DOHH2 (cell line): ENCODE measurements at regions not wholly inside any gene's neighbourhood (a gene's known extent, or its start where the extent isn't known, plus 50 kb on each side); places are given as distances from the start of the nearest gene placed in this dataset.

Experiments
- EZH2phosphoT487 ChIP-seq: fragments of 200-600 bp; sonication (generic); IDR thresholded peaks from 2 replicates; pipeline ENCODE4 v1.6.1; 2017; ENCODE audit warnings: borderline replicate concordance, mild to moderate bottlenecking, antibody characterized with exemption, low read length, moderate library complexity, mixed read lengths
- TF ChIP-seq, protein P1 (sequence below): fragments of 200-600 bp; sonication (generic); IDR thresholded peaks from one replicate; pipeline ENCODE4 v1.5.1; 2014; ENCODE audit warnings: antibody characterized with exemption, mild to moderate bottlenecking, low read depth, low read length; ENCODE audit not compliant: poor library complexity, severe bottlenecking

DNA sequence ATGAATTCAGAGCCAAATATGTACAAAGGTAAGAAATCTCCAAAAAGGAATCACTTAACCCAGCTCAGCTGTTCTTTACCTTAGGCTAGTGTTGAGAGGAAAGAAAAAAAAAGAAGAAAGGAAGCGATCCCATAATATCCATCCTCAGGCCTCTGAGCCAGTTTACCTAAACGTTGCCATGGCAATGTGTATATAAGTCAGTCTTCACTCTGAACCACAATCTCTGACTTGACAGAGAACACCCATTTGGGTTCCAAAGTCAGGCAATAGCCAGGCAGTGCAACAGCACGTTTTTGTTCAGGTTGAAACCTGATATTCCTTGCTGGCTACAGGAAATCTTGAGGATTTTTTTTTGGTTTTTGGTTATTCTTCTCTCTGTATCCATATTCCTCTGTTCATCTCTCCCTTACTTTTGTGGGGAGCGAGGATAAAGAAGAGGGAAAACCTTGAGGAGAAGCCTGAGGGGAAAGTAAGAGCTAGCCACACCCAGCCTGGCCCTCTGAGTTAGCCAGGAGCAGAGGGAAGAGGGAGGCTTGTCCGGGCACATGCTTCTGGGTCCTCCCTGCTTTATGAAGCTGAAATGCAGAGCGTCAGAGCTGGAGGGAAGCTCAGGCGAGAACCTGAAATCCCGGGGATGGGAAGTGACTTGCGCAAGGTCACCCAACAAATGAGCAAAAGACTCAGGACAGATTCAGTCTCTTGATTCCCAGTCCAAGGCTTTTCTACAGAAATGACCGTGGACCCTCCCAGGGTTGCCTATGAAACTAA, 152.7 kb downstream of the SOX9 start:
- TF ChIP-seq, protein P1, sequence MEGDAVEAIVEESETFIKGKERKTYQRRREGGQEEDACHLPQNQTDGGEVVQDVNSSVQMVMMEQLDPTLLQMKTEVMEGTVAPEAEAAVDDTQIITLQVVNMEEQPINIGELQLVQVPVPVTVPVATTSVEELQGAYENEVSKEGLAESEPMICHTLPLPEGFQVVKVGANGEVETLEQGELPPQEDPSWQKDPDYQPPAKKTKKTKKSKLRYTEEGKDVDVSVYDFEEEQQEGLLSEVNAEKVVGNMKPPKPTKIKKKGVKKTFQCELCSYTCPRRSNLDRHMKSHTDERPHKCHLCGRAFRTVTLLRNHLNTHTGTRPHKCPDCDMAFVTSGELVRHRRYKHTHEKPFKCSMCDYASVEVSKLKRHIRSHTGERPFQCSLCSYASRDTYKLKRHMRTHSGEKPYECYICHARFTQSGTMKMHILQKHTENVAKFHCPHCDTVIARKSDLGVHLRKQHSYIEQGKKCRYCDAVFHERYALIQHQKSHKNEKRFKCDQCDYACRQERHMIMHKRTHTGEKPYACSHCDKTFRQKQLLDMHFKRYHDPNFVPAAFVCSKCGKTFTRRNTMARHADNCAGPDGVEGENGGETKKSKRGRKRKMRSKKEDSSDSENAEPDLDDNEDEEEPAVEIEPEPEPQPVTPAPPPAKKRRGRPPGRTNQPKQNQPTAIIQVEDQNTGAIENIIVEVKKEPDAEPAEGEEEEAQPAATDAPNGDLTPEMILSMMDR: no peak
- no peak for TF ChIP-seq EZH2phosphoT487
